Ovary (tissue), 3 donors: ENCODE measurements at regions not wholly inside any gene's neighbourhood (a gene's known extent, or its start where the extent isn't known, plus 50 kb on each side); places are given as distances from the start of the nearest gene placed in this dataset.

Experiments used
- CTCF ChIP-seq, 3 donors: fragments of 450-650 bp in 2 of 3; fragments of 200-600 bp in 1 of 3; IDR thresholded peaks; one replicate each; pipeline versions ENCODE4 v1.5.1 to v1.8.0; 2016 to 2022; ENCODE audit warnings: antibody characterized with exemption in 3 of 3, mild to moderate bottlenecking in 1 of 3
- EP300 ChIP-seq: sonication (generic); formaldehyde crosslinking; IDR thresholded peaks from one replicate; pipeline ENCODE4 v1.6.1; 2017; ENCODE audit warnings: antibody characterized with exemption
- donor health status: DM: no; HTN: no; CAD: no.

GRCh38 chr15:31461375-31461774 lies 134.7 kb downstream of the KLF13 start:
- no peak for TF ChIP-seq EP300
- TF ChIP-seq CTCF (IDR thresholded peaks at IDR 0.05) = no peak
